H1 (cell line): ENCODE measurements at regions not wholly inside any gene's neighbourhood (a gene's known extent, or its start where the extent isn't known, plus 50 kb on each side); places are given as distances from the start of the nearest gene placed in this dataset.

ENCODE experiments used
- BRCA1 ChIP-seq: IDR thresholded peaks from 2 replicates; pipeline ENCODE4 v1.6.1; 2012; ENCODE audit warnings: low read depth, low read length, improper control_type of control experiment
- CBX8 ChIP-seq: fragments of 300-800, 300-1000 bp; sonication (generic); IDR thresholded peaks from 2 replicates; pipeline ENCODE4 v1.7.1; 2016; ENCODE audit warnings: low read depth, low read length, borderline replicate concordance
- CEBPB ChIP-seq: IDR thresholded peaks from 2 replicates; pipeline ENCODE4 v1.6.1; 2012; ENCODE audit warnings: low read depth, low read length
- FOSL1 ChIP-seq: IDR thresholded peaks from 2 replicates; pipeline ENCODE4 v1.6.1; 2011; ENCODE audit warnings: mild to moderate bottlenecking, low read depth, low read length, moderate library complexity; ENCODE audit not compliant: insufficient read depth
- JUND ChIP-seq: IDR thresholded peaks from 2 replicates; pipeline ENCODE4 v1.6.1; 2011; ENCODE audit warnings: mild to moderate bottlenecking, improper control_type of control experiment, low read length
- POLR2A ChIP-seq, 2 experiments: IDR thresholded peaks; 1 replicate in 1 of 2; 2 replicates in 1 of 2; pipeline ENCODE4 v1.6.1; 2011; ENCODE audit warnings: low read depth in 2 of 2, low read length in 2 of 2, mild to moderate bottlenecking in 2 of 2; ENCODE audit errors: control extremely low read depth in 1 of 2
- RAD21 ChIP-seq, 2 experiments: IDR thresholded peaks in 1 of 2; conservative IDR thresholded peaks in 1 of 2; 2 replicates each; pipeline ENCODE4 v1.6.1; 2011; ENCODE audit warnings: low read depth in 2 of 2, low read length in 2 of 2, improper control_type of control experiment in 1 of 2, inconsistent platforms in 1 of 2, mild to moderate bottlenecking in 1 of 2, moderate library complexity in 1 of 2
- SRF ChIP-seq: IDR thresholded peaks from 2 replicates; pipeline ENCODE4 v1.6.1; 2011; ENCODE audit warnings: mild to moderate bottlenecking, low read depth, low read length, moderate library complexity
- YY1 ChIP-seq: IDR thresholded peaks from 2 replicates; pipeline ENCODE4 v1.6.1; 2011; ENCODE audit warnings: low read depth, mild to moderate bottlenecking, low read length
- TF ChIP-seq, protein P1 (sequence below): IDR thresholded peaks from 2 replicates; pipeline ENCODE4 v1.6.1; 2012; ENCODE audit warnings: inconsistent platforms

DNA sequence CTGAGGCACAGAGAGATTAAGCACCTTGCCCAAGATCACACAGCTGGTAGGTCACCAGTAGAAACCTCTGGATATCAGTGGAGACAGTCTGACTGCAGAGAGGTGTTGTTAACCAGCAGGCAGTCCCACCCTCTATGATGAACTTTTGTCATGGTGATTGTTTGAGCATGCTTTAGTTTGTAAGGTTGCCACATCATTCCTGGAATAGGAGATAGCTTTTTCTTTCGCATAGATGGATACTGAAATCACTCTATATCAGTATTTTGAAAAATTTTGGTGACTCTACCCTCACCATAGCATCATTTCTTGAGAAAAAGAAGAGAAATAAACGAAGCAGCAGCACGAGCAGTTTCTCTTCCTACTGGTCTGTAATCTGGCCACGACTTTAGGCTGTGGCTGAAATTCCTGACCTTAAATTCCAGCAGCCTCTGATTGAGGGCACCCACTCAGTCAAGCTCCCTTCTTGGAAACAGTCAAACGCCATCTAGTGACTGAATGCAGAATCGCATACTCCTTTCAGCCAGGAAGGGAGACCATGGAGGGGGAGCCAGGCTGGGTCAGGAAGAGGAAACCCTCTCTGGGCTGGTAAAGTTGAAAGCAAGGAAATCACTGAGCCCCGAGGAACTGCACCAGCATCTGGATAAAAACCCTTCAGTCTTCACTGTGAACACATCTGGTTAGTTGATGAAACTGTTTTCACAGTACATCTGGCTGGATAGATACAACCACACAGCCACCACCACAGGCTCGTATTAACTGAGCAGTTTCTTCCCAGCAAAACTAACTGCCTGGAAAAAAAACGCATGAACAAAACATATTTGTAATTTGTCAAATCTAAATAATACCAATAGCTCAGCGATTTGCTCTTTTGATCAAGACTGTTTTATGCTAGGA, 108.5 kb upstream of the XYLT1 start (continued):
- TF ChIP-seq SRF (no peak), CEBPB (peak; percentile 60; the same call in 1 of the 2 replicates), FOSL1 (no peak), POLR2A (IDR thresholded peaks at IDR 0.05; ENCODE audit: control extremely low read depth in 1 of 2, low read depth in 2 of 2, low read length in 2 of 2) (no peak), JUND (no peak), BRCA1 (no peak), RAD21 (IDR thresholded peaks at IDR 0.05 in 1 of 2, conservative IDR thresholded peaks at IDR 0.05 in 1 of 2; ENCODE audit: low read depth in 2 of 2, low read length in 2 of 2) (peak; percentile 76 to 84), CBX8 (no peak), YY1 (peak; percentile 50; the same call in 1 of the 2 replicates)
- TF ChIP-seq, protein P1, sequence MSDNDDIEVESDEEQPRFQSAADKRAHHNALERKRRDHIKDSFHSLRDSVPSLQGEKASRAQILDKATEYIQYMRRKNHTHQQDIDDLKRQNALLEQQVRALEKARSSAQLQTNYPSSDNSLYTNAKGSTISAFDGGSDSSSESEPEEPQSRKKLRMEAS, result 0 out of 2 replicates have a peak, but pooled peaks have one; percentile 32
